ENCODE measurements at regions not wholly inside any gene's neighbourhood (a gene's known extent, or its start where the extent isn't known, plus 50 kb on each side); places are given as distances from the start of the nearest gene placed in this dataset.

GRCh38 chr2:172229125-172229524 lies 126.4 kb upstream of the DLX2 start (continued):
- TF ChIP-seq POLR2AphosphoS5 (IDR thresholded peaks at IDR 0.05; ENCODE audit: low read depth, low read length) (no peak), FOXM1 (IDR thresholded peaks at IDR 0.05; ENCODE audit: low read depth) (no peak), RXRA (IDR thresholded peaks at IDR 0.05; ENCODE audit: borderline replicate concordance, low read depth) (no peak), EP300 (IDR thresholded peaks at IDR 0.05; ENCODE audit: borderline replicate concordance in 1 of 2, low read depth in 1 of 2, low read length in 1 of 2) (no peak), RCOR1 (IDR thresholded peaks at IDR 0.05; ENCODE audit: low read length) (no peak), USF2 (IDR thresholded peaks at IDR 0.05; ENCODE audit: borderline replicate concordance, low read depth, low read length) (no peak)

GRCh38 chr2:172230332-172230888 lies 127.7 kb upstream of the DLX2 start:
- H3K27ac ChIP-seq (ENCODE audit: low read depth in 2 of 2, low read length in 1 of 2): no peak overlapping the region; a peak in 1 of 4 replicates
- ChIA-PET POLR2A (no interaction called here), CTCF (interaction anchor here (1.4 kb wide), 1 partner anchor 58 kb away, joined by 3 read pairs; no protein-coding TSS in a partner anchor)
- H3K4me2 ChIP-seq: peak overlapping the region; percentile 34; the same call in 1 of the 2 replicates
- H3F3A ChIP-seq (replicated peaks; ENCODE audit: insufficient read depth): no peaks in the 10 kb centered on the region
- no peaks in the 10 kb centered on the region for H3K9me3 ChIP-seq
- no peak for DNase-seq
- 23% methylated on average over 3 of the region's 5 CpGs for WGBS (ENCODE audit: low lambda C conversion rate)
- no peaks in the 10 kb centered on the region for H3K36me3 ChIP-seq (replicated peaks in 1 of 2; ENCODE audit: control insufficient read depth in 1 of 2, insufficient read depth in 2 of 2, low read length in 1 of 2)
- TF ChIP-seq REST (IDR thresholded peaks at IDR 0.05; ENCODE audit: low read depth, low read length) (no peak), USF1 (IDR thresholded peaks at IDR 0.05; ENCODE audit: borderline replicate concordance, low read depth) (0 out of 2 replicates have a peak, but pooled peaks have one; percentile 11), ZBTB33 (IDR thresholded peaks at IDR 0.05; ENCODE audit: borderline replicate concordance, low read depth) (peak; percentile 52; the same call in 1 of the 2 replicates)
- H3K4me1 ChIP-seq (ENCODE audit: control insufficient read depth in 1 of 2, insufficient read depth in 2 of 2, low read depth in 1 of 2, low read length in 1 of 2): peaks cover 5 to 22% of the 10 kb centered on the region in 2 experiments
- H3K79me2 ChIP-seq (ENCODE audit: insufficient read depth): no peaks in the 10 kb centered on the region
- H3K9me2 ChIP-seq: no peaks in the 10 kb centered on the region
- H4K20me1 ChIP-seq (ENCODE audit: insufficient read depth): no peaks in the 10 kb centered on the region
- no peaks in the 10 kb centered on the region for H3K27me3 ChIP-seq (ENCODE audit: insufficient read depth)
- no peak overlapping the region for H3K4me3 ChIP-seq (ENCODE audit: low read depth in 2 of 2, low read length in 1 of 2)
- no peak overlapping the region for H3K9ac ChIP-seq
- H2AFZ ChIP-seq (ENCODE audit: low read depth): no peak overlapping the region
